ENCODE measurements at regions not wholly inside any gene's neighbourhood (a gene's known extent, or its start where the extent isn't known, plus 50 kb on each side); places are given as distances from the start of the nearest gene placed in this dataset.

DNA sequence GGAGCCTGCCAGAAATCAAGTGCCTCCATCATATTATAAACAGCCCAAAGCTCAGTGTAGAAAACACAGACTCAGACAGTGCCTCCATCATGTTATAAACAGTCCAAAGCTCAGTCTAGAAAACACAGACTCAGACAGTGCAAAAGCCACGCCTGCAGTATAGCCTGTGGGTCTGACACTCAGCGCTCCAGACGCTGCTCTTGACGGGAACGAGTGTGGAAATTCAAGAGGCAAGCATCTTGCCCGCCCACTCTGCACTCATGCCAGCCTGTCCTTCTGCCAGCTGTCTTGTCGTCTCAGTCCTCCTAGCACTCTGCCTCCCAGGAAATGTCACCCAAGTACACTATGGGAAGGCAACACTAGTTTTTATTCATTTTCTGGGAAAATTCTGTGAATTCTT lies 274.2 kb upstream of the CDH4 start:
- no peak overlapping the region for H3K9ac ChIP-seq (ENCODE audit: low read length)
- no peak for TF ChIP-seq EZH2phosphoT487 (IDR thresholded peaks at IDR 0.05; ENCODE audit: low read length)
- TF ChIP-seq EZH2 (optimal IDR thresholded peaks at IDR 0.05; ENCODE audit: low read depth, low read length) = no peak
- TF ChIP-seq, protein P1, sequence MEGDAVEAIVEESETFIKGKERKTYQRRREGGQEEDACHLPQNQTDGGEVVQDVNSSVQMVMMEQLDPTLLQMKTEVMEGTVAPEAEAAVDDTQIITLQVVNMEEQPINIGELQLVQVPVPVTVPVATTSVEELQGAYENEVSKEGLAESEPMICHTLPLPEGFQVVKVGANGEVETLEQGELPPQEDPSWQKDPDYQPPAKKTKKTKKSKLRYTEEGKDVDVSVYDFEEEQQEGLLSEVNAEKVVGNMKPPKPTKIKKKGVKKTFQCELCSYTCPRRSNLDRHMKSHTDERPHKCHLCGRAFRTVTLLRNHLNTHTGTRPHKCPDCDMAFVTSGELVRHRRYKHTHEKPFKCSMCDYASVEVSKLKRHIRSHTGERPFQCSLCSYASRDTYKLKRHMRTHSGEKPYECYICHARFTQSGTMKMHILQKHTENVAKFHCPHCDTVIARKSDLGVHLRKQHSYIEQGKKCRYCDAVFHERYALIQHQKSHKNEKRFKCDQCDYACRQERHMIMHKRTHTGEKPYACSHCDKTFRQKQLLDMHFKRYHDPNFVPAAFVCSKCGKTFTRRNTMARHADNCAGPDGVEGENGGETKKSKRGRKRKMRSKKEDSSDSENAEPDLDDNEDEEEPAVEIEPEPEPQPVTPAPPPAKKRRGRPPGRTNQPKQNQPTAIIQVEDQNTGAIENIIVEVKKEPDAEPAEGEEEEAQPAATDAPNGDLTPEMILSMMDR (IDR thresholded peaks at IDR 0.05; ENCODE audit: low read length) = no peak
- H3K4me3 ChIP-seq (ENCODE audit: low read length) = no peak overlapping the region
- H3K27ac ChIP-seq (ENCODE audit: low read length) = no peak overlapping the region
- no peaks in the 10 kb centered on the region for H3K9me2 ChIP-seq (replicated peaks; ENCODE audit: insufficient read depth, low read length)
- H3F3A ChIP-seq (ENCODE audit: insufficient read depth, low read length) = no peaks in the 10 kb centered on the region
- H3K36me3 ChIP-seq (replicated peaks; ENCODE audit: insufficient read depth, low read length) = no peaks in the 10 kb centered on the region
- H3K27me3 ChIP-seq (replicated peaks; ENCODE audit: insufficient read depth, low read length) = no peaks in the 10 kb centered on the region; the same call in 1 of the 2 replicates
- no peak overlapping the region for H2AFZ ChIP-seq (ENCODE audit: low read length)
- no peak for DNase-seq
- no peak overlapping the region for H3K4me2 ChIP-seq (ENCODE audit: low read depth, low read length)
- no peaks in the 10 kb centered on the region for H3K9me3 ChIP-seq (replicated peaks; ENCODE audit: insufficient read depth, low read length)
- H4K20me1 ChIP-seq (ENCODE audit: insufficient read depth, low read length) = no peaks in the 10 kb centered on the region
- H3K4me1 ChIP-seq (ENCODE audit: low read length) = no peaks in the 10 kb centered on the region
- H3K79me2 ChIP-seq (ENCODE audit: low read length) = no peaks in the 10 kb centered on the region

DNA sequence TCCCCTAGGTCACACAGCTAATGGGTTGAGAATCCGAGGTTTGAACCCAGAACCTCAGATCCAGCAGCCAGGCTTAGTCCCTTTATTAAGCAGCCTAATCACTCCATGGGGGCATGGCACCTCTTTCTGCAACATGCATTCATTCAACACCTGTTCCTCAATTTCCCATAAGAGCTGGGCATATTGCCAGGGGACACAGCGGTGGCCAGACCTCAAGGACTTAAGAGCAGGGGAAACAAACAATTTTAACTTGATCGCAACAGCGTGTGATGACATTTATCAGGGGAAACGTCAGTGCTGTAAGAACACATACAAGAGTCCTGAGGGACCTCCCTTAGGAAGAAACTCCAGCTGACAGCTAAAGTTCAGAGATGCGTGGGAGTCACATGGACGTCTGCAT lies 267.4 kb upstream of the CDH4 start:
- Histone ChIP-seq H3K79me2 (ENCODE audit: low read length) (no peaks in the 10 kb centered on the region), H2AFZ (ENCODE audit: low read length) (no peak overlapping the region), H3K36me3 (replicated peaks; ENCODE audit: insufficient read depth, low read length) (no peaks in the 10 kb centered on the region), H3F3A (ENCODE audit: insufficient read depth, low read length) (no peaks in the 10 kb centered on the region), H3K9ac (ENCODE audit: low read length) (no peak overlapping the region), H3K9me2 (replicated peaks; ENCODE audit: insufficient read depth, low read length) (no peaks in the 10 kb centered on the region), H3K27me3 (replicated peaks; ENCODE audit: insufficient read depth, low read length) (peaks cover 1% of the 10 kb centered on the region; the same call in 1 of the 2 replicates), H3K4me2 (ENCODE audit: low read depth, low read length) (no peak overlapping the region), H4K20me1 (ENCODE audit: insufficient read depth, low read length) (no peaks in the 10 kb centered on the region), H3K4me1 (ENCODE audit: low read length) (no peaks in the 10 kb centered on the region), H3K4me3 (ENCODE audit: low read length) (no peak overlapping the region), H3K9me3 (replicated peaks; ENCODE audit: insufficient read depth, low read length) (no peaks in the 10 kb centered on the region), H3K27ac (ENCODE audit: low read length) (no peak overlapping the region)
- TF ChIP-seq, protein P1 (IDR thresholded peaks at IDR 0.05; ENCODE audit: low read length) = no peak
- TF ChIP-seq EZH2 (optimal IDR thresholded peaks at IDR 0.05; ENCODE audit: low read depth, low read length) (no peak), EZH2phosphoT487 (IDR thresholded peaks at IDR 0.05; ENCODE audit: low read length) (no peak)
- no peak for DNase-seq

DNA sequence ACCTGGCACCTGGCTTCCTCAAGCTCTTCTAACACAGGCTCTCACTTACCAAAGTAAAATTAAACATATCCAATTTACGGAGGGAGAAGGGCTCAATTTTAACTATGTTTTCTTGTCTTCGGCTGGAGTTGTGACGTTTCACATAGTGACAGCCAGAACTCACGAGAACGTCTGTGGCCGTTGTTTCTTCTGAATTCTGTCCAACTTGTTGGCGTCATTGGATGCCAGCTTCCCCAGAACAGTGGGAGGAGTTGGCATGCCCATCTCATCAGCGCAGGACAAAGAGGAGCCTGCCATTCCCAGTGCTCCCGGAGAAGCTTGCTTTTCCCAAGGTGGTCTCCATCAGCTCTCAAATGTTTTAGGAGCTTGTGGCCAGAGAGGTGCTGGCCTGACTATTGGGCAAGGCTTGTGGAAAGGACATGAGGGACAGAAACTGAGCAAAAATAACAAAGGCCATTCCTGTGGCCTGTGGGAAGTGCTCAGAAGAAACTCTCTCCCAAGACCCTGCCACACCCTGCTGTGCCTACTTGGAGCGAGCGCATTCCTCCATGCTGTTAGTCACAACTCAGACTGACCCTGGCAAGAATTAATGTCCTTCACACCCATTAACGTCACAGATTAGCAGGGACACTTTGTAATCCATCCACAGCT lies 265.4 kb upstream of the CDH4 start:
- Histone ChIP-seq H3K4me2 (ENCODE audit: low read depth, low read length) (no peak overlapping the region), H3K9me2 (replicated peaks; ENCODE audit: insufficient read depth, low read length) (no peaks in the 10 kb centered on the region), H3K79me2 (ENCODE audit: low read length) (no peaks in the 10 kb centered on the region), H3K9ac (ENCODE audit: low read length) (no peak overlapping the region), H2AFZ (ENCODE audit: low read length) (no peak overlapping the region), H3K27me3 (replicated peaks; ENCODE audit: insufficient read depth, low read length) (peaks cover 15% of the 10 kb centered on the region), H4K20me1 (ENCODE audit: insufficient read depth, low read length) (no peaks in the 10 kb centered on the region), H3F3A (ENCODE audit: insufficient read depth, low read length) (no peaks in the 10 kb centered on the region), H3K4me1 (ENCODE audit: low read length) (no peaks in the 10 kb centered on the region), H3K27ac (ENCODE audit: low read length) (no peak overlapping the region), H3K4me3 (ENCODE audit: low read length) (no peak overlapping the region), H3K9me3 (replicated peaks; ENCODE audit: insufficient read depth, low read length) (no peaks in the 10 kb centered on the region), H3K36me3 (replicated peaks; ENCODE audit: insufficient read depth, low read length) (no peaks in the 10 kb centered on the region)
- no peak for DNase-seq
- TF ChIP-seq, protein P1 (IDR thresholded peaks at IDR 0.05; ENCODE audit: low read length) = no peak
- no peak for TF ChIP-seq EZH2phosphoT487 (IDR thresholded peaks at IDR 0.05; ENCODE audit: low read length)
- no peak for TF ChIP-seq EZH2 (optimal IDR thresholded peaks at IDR 0.05; ENCODE audit: low read depth, low read length)
